ENCODE measurements at regions not wholly inside any gene's neighbourhood (a gene's known extent, or its start where the extent isn't known, plus 50 kb on each side); places are given as distances from the start of the nearest gene placed in this dataset.

GRCh38 chr7:92972441-92972840 lies 136.1 kb upstream of the CDK6 start:
- no peak for DNase-seq

GRCh38 chr7:92969061-92969460 lies 132.7 kb upstream of the CDK6 start:
- no peak for DNase-seq

- peak; percentile 20 for DNase-seq
Measured at GRCh38 chr7:92968502-92968901, 132.1 kb upstream of the CDK6 start.

GRCh38 chr7:92967238-92967637 lies 130.9 kb upstream of the CDK6 start:
- no peak for DNase-seq

GRCh38 chr7:92964141-92964540 lies 127.8 kb upstream of the CDK6 start:
- no peak for DNase-seq

DNA sequence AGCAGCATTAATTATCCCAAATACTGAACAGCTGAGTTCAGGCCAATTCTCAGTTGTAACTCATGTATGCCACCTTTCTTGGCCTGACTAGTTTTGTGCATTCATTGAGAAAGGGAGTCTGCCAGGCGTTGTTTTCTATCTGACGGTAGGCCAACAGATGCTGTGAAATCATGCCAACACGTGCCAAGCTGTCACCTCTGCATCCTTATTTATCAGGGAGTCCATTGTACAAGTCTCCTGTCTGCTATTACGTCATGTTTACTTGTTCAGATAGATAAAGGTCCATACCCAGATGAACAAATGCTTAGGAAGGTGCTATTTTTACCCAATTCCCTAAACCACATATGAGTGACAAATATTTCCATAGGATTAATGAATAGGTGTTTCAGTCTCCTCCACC lies 127.2 kb upstream of the CDK6 start:
- no peak for DNase-seq

GRCh38 chr7:92961961-92962360 lies 125.6 kb upstream of the CDK6 start:
- no peak for DNase-seq

- no peak for DNase-seq
Measured at GRCh38 chr7:92956575-92956974, 120.2 kb upstream of the CDK6 start.

DNA sequence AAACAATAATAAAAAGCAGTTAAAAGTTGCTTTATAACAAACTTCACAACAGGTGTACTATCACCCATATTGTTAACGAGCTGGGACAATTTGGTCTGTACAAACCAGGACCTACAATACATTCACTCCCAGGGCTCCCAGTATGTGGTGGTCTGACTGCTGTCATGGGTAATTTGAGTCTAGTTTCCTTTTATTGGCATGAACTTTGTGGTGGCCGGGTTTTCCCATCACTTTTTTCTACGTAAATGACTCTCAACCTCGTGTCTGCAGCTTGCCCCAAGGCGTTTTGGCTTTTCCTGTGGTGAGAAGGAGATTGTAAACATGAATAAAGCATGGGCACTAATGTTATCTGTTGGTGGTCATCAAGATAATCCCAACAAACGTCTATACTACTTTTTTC lies 118.7 kb upstream of the CDK6 start:
- peak; percentile 58 for DNase-seq

DNA sequence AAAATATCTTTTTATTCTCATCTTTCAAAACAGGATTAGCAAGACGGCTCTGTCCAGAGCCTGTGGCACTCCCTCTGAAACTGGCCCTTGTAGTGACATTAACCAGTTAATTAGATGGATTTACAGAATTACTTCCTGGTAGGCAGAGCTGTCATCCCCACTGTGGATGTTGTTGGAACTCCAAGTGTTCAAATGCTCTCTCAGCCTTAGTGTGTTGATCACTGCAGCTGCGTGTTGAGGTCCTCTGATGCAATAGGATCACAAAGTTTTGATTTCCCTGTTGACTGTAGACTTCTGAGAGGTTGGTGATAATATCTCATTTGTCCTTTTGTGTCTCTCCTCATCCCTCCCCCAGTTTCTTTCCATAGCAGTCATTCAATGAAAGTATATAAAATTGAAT lies 117.3 kb upstream of the CDK6 start:
- DNase-seq = peak; percentile 33

DNA sequence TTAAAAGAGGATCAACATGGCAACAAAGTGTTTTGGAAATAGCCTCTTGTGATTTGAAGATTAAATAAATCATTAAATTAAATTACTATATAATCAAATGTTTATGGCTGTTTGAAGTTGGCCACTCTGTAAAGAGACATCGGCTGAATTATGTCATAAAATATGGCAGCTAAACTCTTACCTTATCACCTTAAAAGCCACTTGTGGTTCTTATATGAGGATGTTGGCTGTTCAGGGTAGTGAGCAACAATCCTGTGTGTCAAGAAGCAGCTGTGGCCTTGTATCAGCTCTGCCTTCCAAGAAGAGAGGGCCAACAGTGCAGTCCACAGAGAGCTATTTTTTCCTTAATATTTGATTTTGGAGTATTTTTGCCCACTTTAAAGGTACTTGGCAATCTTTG lies 113.4 kb upstream of the CDK6 start:
- no peak for DNase-seq

GRCh38 chr7:92945840-92946239 lies 109.5 kb upstream of the CDK6 start:
- no peak for DNase-seq

DNA sequence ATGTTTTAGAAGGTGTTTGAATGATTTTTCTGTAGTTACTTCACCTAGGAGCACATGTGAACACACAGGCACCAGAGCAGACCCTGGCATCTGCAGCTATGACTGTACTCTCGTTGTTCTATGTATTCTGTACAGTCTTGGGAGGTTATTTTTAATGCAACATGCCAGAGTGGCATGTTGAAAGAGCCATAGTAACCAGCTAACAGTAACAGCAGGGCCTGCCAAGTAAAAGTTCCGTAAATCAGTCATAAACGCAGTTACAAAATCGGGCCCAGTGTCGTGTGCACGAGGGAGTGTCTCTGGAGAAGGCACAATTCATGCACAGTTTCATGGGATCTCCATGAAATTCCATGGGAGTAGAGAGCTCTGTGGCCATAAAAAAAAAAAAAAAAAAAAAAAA lies 108.3 kb upstream of the CDK6 start:
- no peak for DNase-seq

GRCh38 chr7:92942706-92943105 lies 106.3 kb upstream of the CDK6 start:
- peak; percentile 6 for DNase-seq

DNA sequence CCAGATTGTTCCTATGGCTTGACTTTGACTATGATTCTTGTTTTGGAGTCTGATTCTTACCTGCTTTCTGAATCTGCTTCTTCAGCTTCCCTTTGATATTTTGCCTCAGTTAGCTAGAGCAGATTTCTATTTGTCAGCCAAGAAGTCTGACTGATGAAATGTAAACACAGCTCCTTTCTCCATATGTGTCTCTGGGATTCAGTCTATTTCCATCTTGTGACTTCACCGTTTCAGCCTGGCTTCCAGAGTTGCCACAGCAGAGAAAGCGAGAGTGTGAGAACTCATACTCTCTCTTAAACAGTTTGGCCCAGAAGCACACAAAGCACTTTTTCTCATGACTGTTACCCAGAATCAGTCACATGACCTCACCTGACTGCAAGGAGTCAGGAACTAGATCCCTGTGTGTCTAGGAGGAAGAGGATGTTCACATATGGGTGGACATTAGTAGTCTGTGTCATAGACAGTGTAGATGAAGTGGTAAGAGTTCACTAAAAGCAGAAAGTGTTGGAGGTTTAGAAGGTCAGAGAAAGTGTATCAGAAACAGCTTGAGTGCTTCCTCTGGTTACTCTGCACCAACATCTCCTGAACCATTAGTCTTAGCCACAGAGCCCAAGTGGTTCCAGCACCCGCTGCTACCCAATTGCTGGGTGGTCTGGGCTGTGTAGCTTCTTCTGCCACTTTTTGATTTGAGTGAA lies 103.4 kb upstream of the CDK6 start:
- no peak for DNase-seq

DNA sequence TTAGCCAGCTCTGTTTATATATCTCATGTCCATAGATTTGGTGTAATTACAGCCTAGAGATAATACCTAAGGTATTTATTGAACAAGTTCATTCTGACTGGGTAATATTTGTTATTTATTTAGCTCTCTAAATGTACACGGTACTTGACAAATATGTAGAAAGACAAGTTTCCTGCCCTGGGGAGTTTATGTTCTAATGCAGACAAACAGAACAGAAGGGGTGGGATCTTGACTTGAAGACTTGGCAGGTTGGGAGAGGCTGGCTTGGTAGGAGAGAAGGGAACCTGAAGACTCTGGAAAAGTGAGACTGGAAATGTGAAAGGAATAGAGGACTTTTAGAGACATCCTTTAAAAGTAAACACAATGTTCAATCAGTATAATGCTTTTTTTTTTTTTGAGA lies 97.7 kb upstream of the CDK6 start:
- DNase-seq = no peak

- DNase-seq = no peak
Measured at GRCh38 chr7:92932450-92932849, 96.1 kb upstream of the CDK6 start.

GRCh38 chr7:92930404-92930803 lies 94.0 kb upstream of the CDK6 start:
- DNase-seq = no peak

DNA sequence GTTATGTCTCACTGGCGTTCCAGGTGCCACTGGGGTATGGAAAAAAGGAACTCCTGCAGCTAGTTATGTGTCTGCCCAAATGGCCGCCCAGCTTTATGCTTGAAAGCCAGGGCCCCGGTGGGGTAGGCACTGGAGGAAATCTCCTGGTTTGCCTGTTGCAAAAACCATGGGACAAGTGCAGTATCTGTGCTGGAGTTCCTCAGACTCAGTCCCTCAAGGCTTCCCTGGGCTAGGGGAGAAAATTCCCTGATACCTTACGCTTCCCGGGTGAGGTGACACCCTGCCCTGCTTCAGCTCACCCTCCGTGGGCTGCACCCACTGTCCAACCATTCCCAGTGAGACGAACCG lies 90.3 kb upstream of the CDK6 start:
- DNase-seq = no peak

DNA sequence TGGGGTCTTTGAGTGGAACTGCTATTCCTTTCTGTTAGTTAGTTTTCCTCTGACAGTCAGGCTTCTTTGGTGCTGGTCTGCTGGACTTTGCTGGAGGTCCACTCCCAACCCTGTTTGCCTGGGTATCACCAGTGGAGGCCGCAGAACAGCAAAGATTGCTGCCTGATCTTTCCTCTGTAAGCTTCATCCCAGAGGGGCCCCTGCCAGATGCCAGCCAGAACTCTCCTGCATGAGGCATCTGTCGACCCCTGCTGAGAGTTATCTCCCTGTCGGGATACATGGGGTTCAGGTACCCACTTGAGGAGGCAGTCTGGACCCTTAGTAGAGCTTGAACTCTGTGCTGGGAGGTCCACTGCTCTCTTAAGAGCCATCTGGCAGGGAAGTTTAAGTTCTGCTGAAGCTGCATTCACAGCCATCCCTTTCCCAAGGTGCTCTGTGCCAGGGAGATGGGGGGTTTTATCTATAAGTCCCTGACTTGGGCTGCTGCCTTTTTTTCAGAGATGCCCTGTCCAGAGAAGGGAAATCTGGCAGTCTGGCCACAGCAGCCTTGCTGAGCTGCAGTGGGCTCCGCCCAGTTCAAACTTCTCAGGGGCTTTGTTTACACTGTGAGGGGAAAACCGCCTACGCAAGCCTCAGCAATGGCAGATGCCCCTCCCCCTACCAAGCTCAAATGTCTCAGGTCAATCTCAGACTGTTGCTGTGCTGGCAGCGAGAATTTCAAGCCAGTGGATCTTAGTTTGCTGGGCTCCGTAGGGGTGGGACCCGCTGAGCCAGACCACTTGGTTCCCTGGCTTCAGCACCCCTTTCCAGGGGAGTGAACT lies 89.7 kb upstream of the CDK6 start:
- DNase-seq = no peak

- DNase-seq = no peak
Measured at GRCh38 chr7:92924800-92925199, 88.4 kb upstream of the CDK6 start.

GRCh38 chr7:92917230-92917629 lies 80.9 kb upstream of the CDK6 start:
- no peak for DNase-seq

DNA sequence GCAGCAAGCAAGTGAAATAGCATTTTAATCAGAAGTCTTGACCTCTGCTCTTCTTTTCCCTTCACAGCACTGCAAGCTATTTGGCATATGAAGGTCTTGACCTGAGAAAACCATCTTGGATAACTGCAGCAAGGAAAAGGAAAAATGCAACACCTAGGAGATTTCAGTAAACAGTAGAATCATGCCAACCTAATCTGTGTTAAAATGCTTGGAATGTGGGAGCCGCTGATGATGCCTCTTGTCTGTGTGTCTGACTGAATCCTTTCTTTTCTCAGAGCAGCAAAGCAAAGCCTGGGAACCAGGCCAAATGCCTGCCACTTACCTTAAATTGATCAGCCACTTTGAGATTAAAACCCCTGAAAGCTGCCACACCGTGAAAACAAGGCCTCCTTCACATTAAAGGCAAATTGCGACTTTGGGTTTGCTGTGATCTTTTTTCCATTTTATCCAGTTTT lies 80.4 kb upstream of the CDK6 start:
- DNase-seq = no peak

GRCh38 chr7:92915348-92915747 lies 79.0 kb upstream of the CDK6 start:
- DNase-seq = no peak

- DNase-seq = no peak
Measured at GRCh38 chr7:92914645-92915044, 78.3 kb upstream of the CDK6 start.
